Stimulated activated CD4-positive, alpha-beta T cell treated with anti-CD3 and anti-CD28 coated beads, Interleukin-1b, Interleukin-23, amount 100 ng/mL, for 1 hour (primary cell): ENCODE measurements at regions not wholly inside any gene's neighbourhood (a gene's known extent, or its start where the extent isn't known, plus 50 kb on each side); places are given as distances from the start of the nearest gene placed in this dataset.

Experiments
- DNase-seq, 2 donors: peaks; one replicate each; pipeline ENCODE4 v3.0.0-alpha.2; 2020; ENCODE audit warnings: low read depth in 2 of 2

DNA sequence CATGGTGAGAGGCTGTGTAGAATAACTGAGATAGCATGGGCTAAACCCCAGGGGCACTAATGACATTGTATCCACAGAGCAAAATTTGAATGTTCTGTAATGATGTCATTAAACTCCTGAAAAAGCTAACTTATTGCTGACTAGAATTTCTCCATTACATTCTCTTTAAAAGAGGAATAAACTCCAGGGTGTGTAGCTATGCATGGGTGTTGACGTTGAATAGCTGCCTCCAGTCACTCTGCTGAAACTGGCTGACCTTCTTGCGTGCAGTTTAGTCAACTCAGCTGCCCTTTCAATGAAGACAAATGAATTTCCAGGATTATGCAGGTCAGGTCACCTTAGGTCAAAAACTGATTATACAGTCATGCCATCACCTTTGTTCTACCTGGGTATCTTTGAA is 617.5 kb upstream of the WWC1 start:
- DNase-seq = no peak

DNA sequence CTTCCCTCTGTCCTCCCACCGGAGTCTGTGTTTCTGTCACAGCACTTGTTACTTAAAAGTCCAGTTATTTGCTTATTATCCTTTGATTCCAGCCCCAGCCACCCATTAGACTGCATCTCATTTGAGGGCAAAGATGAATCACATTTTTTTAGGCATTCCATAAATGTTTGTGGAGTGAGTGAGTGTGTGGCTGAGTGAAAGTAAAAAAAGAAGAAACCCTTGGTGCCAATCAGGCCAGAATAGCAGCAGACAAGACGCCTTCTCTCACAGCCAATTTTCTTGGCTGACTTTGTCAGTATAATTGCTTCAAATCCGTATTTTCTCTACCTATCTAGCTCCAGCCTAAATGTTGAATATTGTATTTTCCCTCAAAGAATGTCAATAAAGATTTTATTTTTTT is 613.0 kb upstream of the WWC1 start:
- no peak for DNase-seq

DNA sequence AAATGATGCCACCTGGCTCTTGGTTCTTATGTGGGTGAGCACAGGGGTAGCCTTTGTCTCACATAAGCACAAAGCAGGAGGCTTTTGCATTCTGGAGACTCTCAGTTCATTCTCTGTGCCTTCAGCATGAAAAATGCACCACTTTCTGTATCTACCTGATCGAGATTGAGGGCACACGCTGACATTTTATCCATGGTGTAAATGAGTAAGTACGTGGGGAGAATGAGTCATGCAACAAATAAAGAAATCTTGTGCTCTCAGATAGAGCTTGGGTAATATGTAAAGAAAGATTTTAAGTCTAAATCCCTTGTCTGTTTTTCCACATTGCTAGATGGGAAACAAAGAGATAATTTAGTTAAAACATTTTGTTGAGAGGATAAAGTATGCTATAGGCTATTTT is 607.2 kb upstream of the WWC1 start:
- no peak for DNase-seq

DNA sequence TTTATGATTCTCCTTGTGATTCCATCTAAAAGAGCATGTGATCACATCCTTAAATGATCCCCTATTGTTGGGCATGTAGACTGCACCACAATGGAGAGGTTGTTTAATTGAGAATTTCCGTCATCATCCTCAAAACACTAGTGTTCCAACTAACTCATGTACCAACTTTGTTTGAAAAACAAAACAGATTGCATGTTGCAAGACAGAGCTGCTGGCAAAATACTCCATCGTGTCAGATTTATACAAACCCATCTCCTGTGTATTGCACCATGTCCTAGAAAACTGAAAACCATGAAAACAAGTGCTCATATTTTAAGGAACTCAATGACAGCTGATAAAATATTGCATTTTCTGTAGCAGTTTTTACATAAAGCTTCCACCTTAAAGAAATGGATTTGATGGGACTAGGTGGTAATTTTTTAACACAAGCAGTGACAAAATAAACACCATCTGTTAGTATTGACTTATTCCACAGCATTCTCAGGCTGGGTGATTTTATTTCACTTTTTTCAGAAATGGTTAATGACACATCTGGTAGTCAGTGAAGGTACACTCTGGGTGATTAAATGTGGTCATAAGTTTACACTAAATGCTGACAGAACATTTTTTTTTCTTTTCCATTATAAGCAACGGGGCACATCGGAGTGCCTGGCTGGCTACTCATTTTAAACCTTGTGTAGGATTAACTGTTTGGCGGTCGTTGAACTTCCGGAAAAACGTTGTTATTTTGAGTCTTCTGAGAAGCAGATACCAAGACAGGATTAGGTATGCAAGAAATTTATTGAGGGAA is 602.9 kb upstream of the WWC1 start:
- DNase-seq = no peak

DNA sequence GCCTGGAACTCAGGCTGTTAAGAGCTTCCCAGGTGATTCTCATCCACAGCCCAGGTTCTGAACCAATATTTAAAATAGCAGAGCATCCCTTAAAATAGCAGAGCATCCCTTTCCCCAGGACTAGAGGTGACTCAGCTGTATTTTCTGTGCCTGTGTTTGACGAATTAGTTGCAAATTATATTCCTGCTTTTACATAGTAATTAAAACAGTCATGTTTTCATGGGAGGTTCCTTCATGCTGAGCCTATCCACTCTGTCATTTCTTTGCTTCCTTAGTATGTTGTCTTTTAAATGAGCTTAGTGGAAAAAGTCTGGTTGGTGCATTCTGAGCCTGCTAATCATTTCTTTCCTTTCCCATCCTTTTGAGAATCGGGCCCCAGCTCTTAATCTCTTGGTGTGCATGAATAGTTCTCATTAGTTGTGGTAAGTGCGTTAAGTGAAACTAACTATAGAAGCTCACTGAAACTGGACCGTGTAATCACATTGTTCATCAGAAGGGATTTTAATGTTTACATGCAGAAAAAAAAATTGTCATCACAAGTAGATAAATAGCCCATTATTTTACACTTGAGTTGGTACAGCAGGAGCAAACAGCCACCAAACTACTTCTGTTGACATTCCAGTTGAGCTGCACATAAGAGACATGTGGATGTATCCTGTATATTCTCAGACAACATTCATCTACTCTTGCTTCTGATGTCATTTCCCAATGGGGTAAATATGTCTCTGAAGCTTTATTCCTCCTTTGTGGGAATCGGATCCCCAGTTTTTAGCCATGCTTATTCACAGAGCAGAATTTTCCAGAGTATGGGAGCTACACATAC is 596.9 kb upstream of the WWC1 start:
- DNase-seq = no peak

DNA sequence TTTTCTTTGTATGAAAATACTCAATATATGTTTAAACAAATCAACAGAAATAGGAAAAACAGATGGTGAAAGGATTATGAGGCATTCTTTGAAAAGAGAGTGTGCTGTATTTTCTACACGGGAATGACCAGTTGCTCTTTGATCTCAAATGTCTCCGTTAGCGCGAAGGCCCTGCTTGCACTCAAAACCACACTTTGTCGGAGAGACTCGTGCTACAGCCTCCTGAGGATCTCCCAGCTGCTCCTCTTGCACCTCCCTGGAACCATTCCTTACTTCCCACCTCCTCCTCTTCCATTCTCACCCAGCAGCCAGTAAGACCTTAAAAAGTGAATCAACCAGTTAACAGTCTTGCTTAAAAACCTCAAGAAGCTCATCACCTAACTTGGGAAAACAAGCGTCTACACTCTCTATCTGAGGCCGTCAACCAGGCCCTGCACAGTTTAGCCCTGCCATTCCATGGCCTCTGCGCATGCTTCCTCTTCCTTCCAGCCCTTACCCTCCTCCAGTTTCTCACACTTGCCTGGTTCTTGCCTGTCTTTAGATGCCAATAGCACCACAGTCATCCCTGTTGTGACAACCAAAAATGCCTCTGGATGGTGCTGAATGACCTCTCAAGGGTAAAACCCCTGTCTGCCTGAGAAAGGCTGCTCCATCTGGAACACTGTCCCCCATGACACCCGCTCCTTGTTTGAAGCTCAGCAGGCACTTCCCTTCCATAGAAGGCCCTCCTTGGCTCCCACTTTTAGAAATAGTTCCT is 594.7 kb upstream of the WWC1 start:
- no peak for DNase-seq

DNA sequence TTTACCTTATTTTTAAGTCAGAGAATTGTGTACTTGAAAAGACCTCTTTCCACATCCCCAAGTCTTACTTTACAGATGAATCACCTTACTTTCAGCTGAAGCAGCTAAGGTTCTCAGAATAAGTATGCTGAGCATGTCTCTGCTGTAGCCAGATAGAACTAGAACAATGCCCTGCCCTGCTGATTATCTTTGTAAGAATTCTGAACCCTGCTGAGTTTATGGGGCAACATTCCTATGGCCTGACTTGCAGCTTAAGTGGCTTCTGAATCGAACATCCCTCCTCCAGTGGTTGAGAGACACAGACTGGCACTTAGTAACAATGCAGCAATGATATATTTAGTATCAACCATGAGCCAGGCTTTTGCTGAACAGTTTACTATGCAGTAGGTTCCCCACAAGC is 592.0 kb upstream of the WWC1 start:
- DNase-seq = no peak

DNA sequence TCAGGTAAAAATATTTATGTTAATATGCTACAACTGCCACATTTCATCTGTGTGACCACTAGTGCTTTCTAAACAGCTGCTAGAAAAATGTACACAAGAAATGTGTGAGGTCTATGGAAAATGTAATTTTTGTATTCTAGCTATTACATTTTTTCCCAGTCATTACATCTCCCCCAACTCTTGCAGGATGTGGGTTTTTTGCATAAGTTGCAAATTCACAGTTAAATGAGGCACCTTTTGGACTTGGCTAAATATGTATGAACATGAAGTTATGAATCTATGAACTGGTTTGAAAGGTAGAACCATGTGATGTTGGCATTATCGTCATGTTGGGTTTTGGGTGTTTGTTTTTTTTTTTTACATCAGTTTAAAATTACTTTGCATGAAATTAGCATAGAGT is 590.4 kb upstream of the WWC1 start:
- DNase-seq = no peak

DNA sequence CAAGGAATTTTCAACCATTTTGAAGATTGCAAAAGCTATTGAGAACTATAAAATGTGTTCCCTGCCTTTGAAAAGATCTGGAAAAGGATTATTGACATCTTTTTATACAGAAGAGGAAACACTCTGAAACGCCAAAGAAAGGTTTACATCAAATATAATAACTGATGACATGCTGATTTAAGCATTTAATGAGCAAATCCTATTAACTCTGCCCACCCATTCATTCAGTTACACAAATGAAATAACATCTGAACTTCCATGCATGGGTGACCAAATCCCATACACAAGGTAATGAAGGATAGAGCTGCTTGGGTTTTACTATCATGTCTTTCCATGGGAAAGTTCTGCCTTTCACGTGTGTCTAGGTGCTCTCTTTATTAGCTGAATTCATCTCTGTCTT is 589.4 kb upstream of the WWC1 start:
- DNase-seq = no peak

DNA sequence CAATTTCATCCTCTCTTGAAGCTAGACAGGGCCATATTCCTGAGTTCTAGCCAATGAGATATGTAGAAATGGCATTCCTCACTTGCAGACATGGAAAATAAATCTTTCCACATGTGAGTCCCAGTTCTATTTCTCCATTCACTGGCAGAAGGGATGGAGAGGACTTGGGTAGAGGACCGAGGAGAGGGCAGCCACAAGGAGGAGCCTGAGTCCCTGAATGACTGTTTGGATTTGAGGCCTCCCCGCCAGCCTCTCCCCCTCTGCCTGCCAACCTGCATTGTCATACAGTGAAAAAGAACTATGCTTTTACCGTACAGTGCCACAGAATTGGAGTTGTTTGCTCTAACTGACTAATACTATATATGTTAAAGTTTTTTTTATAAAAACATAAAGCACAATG is 583.0 kb upstream of the WWC1 start:
- no peak for DNase-seq

DNA sequence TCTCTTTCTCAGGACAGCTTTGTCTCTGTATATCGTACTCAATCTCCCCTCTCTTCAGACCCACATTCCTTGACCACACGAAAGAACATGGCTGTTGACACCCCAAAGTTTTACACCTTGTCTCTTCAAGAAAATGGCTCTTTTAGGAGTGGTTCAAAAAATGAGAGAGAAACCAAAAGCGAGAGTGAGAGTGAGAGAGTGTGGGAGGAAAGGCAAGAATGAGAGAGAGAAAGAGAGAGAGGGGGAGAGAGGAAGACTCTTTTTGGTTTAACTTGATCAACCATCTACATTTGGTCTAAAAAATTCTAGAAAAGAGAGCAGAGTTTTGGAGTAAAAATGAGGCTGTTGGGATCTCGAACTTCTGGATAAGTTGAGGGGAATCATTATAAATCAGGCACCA is 581.8 kb upstream of the WWC1 start:
- DNase-seq = no peak

DNA sequence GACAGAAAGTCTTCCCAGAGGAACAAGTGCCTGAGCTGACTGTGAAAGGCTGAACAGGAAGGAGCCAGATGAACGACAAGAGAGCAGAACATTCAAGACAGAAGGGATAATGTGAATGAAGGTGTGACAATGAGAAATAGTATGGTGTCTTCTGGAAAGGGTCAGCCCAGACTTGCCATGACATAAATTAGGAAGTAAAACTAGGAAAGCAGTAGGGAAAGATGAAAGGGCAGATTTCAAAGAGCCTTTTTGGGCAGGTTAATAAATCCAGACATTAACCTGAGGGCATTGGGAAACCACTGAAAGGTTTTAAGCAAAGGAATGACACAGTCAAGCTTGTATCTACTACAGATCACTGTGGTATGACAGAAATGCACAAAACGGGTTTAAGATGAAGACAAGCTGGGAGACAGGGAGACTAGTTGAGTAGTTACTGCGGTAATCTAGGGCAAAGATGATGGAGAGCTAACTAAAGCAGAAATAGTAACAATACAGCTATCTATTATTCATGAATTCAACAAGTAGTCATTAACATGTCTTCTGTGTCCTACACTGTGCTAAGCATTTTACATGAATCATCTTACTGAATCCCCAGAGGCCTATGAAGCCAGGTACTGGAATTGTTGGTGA is 580.9 kb upstream of the WWC1 start:
- DNase-seq = no peak

DNA sequence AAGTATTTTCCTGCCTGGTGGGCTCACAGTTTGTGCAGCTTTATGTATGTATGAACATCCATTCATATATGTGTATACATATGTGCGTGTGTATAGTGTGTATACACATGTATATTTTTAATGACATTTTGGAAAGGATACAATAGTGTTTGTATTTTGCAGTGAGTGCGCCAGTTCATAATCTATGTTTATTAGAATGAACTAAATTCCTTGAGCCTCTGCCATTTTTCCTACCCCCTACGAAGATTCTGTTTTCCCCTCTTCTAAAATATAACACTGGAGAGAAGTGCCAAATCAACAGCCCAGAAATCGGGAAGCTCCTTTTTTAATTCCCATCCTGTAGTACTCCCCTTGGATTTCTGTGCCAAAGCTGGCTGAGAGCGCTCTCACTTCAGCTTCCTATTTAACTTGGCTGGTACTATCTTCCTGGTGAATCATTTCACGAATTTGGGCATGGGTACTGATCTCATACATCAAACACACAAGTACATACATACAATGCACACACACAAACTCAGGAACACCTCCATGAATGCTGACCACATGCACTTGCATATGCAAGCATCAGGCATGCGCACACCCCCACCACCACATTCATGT is 578.4 kb upstream of the WWC1 start:
- no peak for DNase-seq

DNA sequence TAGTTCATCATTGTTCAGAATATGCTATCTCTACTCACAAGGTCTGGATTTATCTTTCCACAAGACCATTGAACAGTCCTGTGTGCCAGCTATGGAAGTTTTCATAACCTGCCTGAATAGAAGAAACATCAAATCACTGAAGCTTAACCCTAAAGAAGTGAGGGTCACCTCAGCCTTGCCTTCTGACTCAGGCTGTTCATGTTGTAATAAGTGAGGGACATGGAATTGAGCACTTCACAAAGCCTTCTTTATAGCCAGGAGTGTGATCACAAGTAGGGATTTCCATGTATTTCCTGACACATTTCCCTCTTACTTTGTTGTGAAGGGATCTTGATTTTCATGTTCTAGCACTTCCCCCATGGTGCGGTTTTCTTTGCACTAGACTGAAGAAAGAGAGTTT is 577.5 kb upstream of the WWC1 start:
- DNase-seq = no peak

DNA sequence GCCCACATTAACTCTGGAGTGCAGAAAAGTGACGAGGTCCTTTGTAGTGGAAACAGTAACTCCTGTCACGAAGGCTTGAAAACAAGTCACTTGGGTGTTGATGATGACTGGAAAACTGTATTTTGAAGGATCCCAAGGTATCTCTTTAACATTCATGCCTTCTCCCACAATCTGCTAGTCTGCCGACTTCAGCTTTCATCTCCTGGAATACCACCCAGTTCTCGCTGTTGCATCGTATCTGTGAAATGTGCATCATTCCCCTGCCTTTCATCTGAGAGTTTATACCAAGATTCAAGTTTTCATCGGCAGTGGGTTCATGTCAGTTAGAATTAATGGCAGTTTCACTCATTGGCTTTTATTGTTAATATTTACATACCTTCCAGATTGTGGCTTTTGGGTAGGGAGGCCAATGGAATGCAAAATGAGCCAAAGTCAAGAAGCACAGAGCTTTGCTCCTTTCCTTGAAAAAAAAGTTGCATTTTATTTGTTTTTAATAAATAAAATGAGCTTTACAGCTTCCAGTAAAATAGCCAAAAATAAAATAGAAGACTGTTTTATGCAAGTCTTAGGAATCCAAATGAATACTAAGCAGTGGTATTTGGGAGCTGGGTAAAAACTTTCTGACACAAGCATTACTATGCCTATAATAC is 575.2 kb upstream of the WWC1 start:
- no peak for DNase-seq

DNA sequence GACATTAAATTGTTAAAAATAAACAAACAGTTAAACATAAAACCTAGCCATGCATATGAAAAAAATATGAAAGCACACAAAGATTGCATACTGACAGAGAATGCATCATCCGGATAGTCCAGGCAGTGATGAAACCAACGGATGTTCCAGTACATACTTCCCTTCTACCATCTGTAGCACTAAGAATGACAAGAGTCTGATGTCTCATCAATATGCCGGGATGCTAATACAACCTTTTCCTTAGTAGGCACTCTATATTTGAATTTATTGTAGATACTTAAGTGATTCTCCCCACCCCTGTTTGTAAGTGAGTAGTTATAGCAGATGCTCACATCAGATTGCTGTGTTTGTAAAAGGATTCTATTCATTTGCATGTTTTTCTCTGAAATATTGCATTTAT is 571.2 kb upstream of the WWC1 start:
- DNase-seq = no peak

DNA sequence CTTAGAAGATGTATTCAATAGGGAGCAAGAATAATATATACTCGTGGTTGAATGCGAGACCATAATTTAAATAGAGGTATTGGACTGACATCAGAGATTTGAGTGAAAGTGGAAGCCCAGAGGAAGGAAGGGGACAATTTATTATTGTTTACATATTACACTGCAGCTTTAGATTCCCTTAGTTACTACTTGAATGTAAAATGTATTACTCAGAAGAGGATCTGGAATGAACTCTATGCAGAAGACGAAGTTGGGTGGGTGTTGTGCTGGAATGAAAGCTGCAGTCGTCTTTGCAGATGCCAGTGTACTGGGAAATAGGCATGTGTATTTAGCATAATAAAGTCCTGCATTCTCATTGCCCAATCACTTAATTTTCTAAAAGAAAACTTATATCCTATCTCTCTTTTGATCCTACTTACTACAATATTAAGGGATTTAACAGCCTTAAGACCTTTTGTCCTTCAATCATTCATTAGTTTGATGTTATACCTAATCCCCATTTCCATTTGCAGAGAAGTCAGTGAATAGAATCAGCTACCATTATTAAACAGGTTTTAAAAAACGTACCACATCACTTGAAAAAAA is 570.7 kb upstream of the WWC1 start:
- DNase-seq = no peak

DNA sequence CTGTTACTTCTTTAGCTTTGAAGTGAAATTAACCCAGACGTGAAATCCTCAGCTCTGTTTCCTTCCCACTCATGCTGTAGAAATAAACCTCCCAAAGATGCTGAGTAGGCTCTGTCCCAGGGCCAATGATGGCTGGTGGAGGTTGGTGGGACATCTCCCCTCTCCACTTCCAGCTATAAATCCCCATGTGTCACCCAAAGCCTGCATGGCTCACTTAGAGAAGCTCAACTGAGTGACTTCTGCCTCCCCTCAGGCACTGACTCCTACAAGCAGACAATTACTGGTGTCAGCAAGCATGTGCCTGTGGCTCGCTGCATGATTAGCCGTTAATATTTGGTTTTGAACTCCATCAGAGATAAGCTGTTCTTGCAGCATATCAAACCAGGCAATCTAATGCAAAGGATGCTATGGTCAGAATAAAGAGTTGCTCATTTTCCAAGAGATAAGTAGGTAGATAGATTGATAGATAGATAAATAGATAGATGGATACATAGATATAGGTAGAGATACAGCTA is 569.5 kb upstream of the WWC1 start:
- DNase-seq = no peak

DNA sequence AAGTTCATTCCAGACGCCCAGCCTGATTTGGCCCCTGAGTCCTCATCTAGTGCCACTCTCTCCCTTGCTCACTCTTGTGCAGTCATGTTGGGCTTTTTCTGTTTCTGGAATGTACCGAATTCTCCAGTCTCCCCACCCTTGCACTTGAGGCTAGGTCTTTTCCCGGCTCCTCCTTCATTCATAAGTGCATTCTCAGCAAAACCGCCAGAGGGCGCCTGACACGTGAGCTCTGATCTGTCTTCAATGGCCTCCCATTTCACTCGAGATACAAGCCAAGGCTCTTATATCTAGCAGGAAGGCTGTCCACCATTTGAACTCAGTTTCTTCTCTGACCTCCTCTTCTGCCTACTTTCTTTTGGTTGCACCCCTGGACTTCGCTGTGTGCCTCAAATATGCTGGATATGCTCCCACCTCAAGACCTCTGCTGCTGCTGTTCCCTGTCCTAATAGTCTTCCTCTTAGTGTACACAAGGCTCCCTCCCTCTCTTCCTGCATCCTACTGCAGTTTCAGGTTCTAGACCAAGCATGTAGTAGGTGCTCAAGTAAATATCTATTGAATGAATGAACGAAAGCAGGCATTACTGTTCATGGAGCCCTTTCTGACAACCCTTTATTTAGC is 568.1 kb upstream of the WWC1 start:
- peak in 1 of 2 donors; percentile 18 for DNase-seq

DNA sequence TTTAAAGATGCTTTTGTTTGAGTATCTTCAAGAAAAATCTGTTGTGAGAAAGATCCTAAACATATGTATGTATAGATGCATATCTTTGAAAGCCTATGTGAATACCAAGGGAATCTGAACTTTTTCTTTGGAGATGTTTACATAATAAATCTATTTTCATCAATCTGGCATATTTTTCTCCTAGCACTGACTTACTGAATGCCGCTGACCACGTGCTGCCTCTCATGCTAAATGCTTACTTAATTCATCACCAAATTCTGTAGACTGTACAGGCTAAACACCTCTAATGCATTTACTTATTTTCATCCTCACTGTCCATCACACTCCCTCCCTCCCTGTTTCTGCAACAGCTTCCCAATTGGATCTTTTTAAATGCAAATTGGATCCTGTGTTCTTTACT is 566.2 kb upstream of the WWC1 start:
- no peak for DNase-seq
